ENCODE measurements at regions not wholly inside any gene's neighbourhood (a gene's known extent, or its start where the extent isn't known, plus 50 kb on each side); places are given as distances from the start of the nearest gene placed in this dataset.

DNA sequence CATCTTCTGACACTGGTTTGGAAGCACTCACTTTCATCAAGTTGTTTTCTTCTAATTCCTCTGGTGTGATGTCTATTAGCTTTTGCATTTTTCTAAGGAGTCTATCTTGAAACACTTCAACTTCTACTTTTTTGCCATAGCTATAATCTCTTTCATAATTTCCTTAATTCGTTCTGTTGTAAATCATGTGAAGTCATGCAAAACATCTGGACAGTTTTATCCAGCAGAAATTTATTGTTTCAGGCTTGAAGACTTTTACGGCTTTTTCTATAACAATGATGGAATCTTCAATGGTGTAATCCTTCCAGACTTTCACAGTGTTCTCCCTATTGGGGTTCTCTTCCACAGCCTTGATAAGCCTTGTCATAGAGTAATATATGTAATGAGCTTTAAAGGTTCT, 74.9 kb upstream of the PABPC4L start:
- Histone ChIP-seq H3K27me3 (no peaks in the 10 kb centered on the region), H3K4me3 (no peak overlapping the region), H3K27ac (no peak overlapping the region), H3K4me1 (no peaks in the 10 kb centered on the region), H3K9me3 (peaks cover 0 to 8% (median 0%) of the 10 kb centered on the region in 3 donors), H3K36me3 (no peaks in the 10 kb centered on the region)
- 42 to 55% methylated on average over 1 to 2 of the region's 2 CpGs for WGBS, 2 donors (ENCODE audit: low coverage in 1 of 2)
- no peak for TF ChIP-seq POLR2A (IDR thresholded peaks at IDR 0.05)
- no peak for ATAC-seq

- Histone ChIP-seq H3K27ac (no peak overlapping the region), H3K9me3 (no peaks in the 10 kb centered on the region), H3K4me1 (no peaks in the 10 kb centered on the region), H3K27me3 (no peaks in the 10 kb centered on the region), H3K4me3 (no peak overlapping the region), H3K36me3 (no peaks in the 10 kb centered on the region)
- TF ChIP-seq EP300 (IDR thresholded peaks at IDR 0.05): no peak
- no peak for TF ChIP-seq POLR2A (IDR thresholded peaks at IDR 0.05)
- TF ChIP-seq, protein P1, sequence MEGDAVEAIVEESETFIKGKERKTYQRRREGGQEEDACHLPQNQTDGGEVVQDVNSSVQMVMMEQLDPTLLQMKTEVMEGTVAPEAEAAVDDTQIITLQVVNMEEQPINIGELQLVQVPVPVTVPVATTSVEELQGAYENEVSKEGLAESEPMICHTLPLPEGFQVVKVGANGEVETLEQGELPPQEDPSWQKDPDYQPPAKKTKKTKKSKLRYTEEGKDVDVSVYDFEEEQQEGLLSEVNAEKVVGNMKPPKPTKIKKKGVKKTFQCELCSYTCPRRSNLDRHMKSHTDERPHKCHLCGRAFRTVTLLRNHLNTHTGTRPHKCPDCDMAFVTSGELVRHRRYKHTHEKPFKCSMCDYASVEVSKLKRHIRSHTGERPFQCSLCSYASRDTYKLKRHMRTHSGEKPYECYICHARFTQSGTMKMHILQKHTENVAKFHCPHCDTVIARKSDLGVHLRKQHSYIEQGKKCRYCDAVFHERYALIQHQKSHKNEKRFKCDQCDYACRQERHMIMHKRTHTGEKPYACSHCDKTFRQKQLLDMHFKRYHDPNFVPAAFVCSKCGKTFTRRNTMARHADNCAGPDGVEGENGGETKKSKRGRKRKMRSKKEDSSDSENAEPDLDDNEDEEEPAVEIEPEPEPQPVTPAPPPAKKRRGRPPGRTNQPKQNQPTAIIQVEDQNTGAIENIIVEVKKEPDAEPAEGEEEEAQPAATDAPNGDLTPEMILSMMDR (IDR thresholded peaks at IDR 0.05): no peak
- no peak for TF ChIP-seq POLR2AphosphoS5 (IDR thresholded peaks at IDR 0.05)
- no peak for ATAC-seq
- WGBS, 2 donors (ENCODE audit: low coverage in 1 of 2): 88 to 100% methylated on average over 1 of the region's 1 CpG
Observed at GRCh38 chr4:134260126-134260525, 58.5 kb upstream of the PABPC4L start.

Small RNAs in the stretch of these regions (small RNA-seq; reads per million reads assigned to genes)
- gene AC104619.4 (0 reads per million in 4 donors), gene RF00026 (0 reads per million in 4 donors)

Measured in gastroesophageal sphincter (tissue), 4 donors.